EH (cell line): ENCODE measurements at regions not wholly inside any gene's neighbourhood (a gene's known extent, or its start where the extent isn't known, plus 50 kb on each side); places are given as distances from the start of the nearest gene placed in this dataset.

ENCODE experiments used
- DNase-seq: peaks from one replicate; pipeline ENCODE4 v3.0.0-alpha.2; 2015; ENCODE audit warnings: low read depth

DNA sequence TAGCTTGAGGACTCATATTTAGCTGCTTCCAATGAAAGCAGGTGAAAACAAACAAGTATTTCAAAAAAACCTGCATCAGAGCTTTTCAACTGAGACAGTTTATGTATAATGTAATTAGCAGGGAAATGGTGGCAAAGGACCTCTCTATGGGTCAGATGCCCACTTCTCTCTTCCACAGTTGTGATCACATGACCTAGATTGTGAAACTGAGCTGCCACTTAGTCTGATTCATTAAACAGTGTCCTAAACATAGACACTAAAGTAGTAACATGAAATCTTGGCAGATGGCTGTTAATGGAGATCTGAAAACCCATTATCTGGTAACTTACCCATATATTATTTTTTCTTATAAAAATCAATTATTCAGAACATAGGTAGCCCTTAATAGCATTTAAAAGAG is 663.6 kb upstream of the RIOK2 start:
- DNase-seq = no peak

DNA sequence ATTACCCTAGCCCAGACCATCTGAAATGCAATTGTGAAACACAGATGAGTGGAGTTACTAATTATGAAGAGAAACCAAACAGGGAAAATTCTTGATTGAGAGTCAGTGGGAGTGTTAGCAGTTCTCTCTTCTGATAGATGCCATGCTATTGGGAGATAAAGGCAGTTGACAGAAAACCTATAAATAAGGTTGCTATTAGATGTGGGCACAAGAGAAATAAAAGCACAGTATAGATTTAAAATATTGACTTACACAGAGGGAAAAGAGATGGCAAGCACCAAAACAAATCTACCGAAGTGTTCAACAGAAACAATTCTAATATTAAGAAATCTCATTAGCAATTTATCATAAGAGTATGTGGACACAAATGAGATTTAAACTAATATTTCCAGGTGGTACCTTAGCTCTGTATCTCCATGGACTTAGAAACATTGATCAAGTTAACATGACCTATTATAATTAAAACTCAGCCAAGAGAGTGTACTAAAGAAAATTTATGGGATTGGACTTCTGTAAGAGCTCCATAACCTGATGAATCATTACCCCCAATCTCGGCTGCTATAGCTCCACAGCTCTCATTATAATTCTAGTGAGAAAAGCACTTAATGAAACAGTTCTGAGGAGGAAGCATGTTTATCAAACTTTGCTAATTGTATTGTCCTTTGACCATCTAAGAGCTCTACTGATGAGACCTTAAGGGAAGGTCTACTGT is 665.0 kb upstream of the RIOK2 start:
- no peak for DNase-seq

DNA sequence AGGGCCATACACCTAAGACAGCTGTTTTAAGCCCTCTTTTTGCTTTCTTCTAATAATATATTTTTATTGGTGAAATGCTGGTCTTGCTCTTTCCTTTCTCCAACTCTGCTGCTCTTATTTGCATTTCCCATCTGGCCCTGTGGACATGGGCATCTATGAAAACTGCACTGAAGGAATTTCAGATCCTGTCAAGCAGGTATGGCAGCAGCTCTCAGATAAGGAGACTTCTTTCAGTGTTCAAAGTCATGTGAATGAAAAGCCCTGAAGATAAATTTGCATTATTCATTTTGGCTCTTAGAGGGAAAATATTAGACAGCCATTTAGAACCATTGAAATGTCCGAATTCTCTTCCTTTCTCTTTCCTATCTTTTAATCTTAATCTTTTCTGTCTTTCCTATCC is 668.0 kb upstream of the RIOK2 start:
- DNase-seq = no peak

DNA sequence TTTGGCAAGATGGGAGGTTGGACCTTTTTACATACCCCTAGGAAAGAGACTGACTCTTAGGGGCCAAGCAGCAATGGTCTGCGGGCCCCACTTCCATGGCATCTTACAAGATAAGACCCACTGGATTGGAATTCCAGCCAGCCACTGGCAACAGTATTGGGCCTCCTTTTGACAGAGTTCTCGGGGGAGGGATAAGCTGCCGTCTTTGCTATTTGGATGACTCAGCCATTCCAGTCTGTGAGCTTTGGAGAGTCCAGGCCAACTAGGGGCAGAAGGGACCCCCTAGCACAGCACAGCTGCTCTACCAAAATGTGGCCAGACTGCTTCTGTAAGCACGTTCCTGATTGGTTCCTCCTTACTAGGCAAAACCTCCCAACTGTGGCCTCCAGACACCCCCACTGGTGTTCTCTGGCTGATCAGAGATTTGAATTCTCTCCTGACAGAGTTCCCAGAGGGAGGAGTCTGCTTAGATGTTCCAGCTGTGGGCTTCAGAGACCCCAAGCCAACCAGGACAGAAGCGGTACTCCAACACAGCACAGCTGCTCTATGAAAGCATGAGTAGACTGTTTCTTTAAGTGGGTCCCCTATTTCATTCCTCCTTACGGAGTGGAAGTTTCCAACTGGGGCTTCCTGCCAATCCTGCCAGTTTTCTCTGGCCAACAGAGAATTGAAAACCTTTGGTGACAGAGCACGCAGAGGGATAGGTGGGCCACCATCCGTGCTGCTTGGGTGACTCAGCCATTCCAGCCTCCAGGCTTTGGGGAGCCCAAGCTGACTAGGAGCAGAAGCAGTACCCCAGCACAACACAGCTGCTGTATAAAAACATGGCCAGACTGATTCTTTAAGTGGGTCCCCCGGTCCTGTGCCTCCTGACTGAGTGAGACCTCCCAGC is 672.1 kb upstream of the RIOK2 start:
- peak; percentile 61 for DNase-seq

DNA sequence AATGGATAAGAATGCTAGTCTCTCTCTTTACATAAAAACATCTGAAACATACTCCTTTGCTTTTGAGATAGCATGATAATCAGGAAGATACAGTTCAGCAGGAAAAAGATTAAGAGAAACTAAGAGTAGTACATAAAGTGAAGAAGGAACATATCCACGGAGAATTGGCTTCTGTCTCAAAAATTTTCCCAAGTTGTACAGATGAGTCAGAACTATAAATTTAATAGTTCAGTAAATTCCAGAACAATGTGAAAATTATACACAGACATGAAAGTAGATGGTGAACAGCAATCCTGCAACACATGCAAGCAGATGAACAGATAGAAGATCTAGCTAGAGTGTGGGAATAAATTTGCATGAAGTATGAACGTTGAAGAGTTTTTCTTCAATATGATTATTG is 691.4 kb upstream of the RIOK2 start:
- peak; percentile 75 for DNase-seq

DNA sequence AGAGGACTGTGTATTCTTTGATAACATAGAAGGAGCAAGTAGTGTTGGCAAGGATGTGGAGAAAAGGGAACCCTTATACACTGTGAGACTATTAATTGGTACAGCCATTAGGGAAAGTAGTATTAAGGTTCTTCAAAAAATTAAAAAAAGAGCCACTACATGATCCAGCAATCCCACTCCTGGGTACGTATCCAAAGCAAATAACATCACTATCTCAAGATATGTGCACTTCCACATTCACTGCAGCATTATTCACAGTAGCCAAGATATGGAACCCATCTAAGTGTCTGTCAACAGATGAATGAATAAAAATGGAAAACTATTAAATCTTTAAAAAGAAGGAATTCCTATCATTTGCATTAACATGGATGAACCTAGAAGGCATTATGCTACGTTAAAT is 693.2 kb upstream of the RIOK2 start:
- no peak for DNase-seq

DNA sequence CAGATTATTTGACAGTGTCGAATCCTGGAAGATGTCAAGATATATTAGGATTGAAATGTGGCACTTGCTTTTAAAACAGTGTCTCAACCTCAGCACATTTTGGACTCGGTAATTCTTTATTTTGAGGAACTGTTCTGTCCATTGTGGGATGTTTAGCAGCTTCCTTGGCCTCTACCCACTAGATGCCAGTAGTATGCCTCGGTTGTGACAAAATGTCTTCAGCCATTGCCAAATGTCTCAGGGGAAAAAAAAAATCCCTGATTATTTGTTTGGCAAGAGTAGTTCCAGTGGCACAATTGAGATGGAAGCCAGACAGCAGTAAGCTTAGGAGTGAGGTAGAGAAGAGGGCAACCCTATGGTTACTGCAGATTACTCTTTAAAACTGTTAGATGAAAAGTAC is 694.5 kb upstream of the RIOK2 start:
- DNase-seq = peak; percentile 11

DNA sequence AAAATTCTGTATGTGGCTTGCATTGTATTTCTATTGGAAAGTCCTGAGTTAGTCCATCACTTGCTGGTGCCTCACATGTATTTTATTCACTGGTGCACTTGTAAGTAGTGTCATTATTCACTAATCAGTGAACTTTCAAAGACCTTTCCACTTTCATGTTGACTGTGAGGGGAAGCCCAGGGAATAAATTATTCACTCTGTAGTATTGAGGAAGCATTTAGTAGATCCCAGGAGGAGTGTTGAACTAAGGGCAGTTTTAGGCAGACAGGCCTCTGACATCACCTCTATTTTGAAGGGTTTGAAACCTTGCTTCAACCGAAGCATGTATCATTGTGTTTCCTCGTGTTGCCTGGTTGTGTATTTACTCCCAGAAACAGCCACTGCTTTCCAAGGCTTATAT is 705.4 kb upstream of the RIOK2 start:
- no peak for DNase-seq

DNA sequence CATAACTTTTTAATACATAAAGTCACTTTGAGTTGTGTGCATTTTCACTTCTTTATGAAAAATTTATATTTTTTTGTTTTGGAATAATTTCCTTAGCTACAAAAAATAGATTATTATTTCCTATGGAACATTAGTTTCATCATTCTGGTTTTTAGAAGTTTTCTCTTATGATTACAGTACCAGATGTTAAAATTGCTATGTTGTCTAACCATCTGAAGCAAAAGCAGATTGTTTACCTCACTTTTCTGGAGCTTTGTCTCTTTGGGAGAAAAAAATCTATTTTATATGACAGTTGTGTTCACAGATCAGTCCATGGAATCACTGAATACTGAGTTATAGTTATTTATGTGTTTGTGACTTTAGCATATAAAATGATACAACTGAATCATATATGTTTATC is 708.9 kb upstream of the RIOK2 start:
- no peak for DNase-seq

DNA sequence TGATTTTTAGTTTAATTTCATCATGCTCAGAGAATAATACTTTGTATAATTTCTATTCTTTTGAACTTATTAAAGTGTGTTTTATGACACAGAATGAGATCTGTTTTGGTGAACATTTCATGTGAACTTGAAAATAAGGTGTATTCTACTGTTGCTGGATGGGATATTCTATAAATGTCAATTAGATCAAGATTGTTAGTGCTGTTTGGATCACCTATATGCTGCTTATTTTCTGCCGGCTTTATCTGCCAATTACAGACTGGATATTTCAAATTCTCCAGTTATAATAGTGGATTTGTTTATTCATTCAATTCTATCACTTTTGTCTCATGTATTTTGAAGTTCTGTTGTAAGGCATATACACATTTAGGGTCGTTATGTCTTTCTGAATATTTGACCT is 720.7 kb upstream of the RIOK2 start:
- DNase-seq = no peak

DNA sequence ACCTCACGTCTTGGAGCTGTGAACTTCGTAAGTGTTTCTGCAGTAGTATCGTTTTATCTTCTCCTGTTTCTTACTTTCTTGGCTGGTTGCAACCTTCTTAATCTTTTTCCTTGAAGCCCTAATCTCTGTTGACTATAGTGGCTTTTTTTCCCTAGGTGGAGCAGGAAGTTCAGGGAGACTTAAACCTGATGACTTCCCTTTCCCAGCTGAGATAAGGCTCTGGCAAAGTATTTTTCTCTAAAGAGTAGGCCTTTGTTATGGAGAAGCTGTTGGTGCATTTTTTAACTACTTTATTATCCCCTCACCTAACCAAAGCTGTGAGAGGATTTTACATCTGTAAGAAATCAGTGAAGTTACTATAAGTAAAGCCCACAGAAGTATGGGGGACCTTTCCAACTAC is 723.1 kb upstream of the RIOK2 start:
- no peak for DNase-seq

DNA sequence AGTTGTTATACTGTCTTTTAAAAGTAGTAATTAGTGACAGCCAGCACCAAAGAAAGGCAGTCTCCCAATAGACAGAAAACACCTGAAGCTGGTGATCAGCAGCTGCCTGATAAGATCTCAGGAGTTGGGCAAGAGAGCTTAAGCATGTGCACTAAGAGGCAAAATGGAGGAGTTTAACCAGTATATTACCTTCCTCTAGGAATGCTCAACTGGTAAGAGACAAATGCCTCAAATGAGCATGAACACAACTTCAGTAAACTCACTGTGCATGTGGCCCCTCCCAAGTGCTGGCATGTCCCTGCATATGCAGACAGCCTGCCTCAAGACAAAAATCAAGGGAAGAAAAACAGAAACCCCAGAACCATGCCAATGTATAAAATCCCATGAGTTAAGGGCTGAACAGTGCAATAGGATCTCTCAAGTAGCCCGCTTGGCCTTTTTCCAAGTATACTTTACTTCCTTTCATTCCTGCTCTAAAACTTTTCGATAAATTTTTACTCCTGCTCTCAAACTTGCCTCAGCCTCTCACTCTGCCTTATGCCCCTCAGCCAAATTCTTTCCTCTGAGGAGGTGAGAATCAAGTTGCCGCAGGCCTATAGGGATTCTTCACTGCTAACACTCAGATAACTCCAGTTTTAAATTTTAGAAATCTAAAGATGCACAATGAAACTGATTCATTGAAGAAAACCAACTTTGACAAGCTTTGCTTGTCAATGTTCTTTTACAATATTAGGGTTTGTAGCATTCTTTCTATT is 724.8 kb upstream of the RIOK2 start:
- no peak for DNase-seq

DNA sequence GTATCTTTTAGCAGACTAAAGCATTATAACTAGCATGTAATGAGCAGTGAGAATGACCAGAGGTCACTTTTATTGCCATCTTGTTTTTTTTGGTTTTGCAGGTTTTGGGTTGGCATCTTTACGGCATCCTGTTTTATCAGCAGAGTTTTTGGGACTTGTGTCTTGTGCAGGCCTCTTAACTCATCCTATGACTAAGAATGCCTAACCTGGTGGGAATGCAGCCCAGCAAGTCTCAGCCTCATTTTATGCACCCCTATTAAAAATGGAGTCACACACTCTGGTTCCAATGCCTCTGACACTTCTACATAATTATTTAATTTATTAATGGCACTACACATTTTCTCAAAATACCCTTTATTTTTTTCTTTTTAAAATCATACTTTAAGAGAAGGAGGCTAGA is 726.5 kb upstream of the RIOK2 start:
- peak; percentile 11 for DNase-seq

DNA sequence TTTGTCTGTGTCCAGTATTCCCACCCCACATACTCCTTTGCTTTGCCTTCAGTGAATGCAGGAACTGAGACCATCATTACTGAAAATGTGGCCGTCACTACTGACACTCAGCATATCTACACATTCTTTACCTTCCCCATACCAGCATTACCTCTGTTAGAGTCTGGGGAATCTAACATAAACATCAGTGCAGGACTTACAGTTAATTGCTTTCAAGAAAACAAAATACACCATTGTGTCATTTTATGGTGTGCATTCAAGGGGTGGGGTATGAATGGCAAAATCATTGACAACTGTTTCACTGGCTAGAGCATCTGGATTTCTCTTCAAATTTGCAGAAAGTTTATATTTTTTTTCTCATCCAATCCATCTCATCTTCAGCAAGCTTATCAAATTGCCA is 731.4 kb upstream of the RIOK2 start:
- no peak for DNase-seq

DNA sequence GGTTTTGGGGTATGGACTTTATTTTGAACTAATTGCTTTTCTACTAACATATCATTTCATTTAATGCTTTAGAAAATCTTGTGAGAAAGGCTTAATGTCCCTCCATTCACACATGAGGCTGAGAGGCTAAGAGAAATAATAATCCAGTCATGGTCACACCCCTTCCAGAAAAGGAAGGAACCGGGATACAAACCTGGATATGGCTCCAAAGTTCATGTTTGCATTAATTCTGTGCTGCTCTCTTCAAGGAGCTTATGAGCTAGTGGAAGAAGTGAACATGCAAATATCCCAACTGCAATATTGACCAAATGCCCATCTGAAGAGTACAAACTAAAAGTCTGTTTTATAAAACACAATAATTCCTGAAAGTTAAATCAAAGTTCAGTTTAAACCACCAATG is 732.1 kb upstream of the RIOK2 start:
- no peak for DNase-seq

DNA sequence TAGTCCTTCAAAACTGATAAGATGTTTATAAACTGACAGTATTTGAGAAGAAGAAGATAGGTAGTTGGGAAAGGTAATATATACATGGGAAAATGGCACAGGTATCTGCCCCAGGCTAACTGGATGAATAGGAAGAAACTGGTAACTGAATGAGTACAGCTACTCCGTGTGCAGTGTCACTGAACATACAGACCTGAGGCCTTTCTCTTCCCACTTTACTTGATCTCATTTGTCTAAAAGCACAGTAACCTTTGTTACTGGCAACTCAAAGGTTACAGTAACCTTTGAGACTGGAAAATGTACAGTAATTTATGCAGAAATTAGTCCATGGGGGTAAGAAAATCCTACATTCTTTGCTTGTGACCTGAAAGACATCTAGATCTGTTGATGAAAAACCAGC is 735.0 kb upstream of the RIOK2 start:
- no peak for DNase-seq

DNA sequence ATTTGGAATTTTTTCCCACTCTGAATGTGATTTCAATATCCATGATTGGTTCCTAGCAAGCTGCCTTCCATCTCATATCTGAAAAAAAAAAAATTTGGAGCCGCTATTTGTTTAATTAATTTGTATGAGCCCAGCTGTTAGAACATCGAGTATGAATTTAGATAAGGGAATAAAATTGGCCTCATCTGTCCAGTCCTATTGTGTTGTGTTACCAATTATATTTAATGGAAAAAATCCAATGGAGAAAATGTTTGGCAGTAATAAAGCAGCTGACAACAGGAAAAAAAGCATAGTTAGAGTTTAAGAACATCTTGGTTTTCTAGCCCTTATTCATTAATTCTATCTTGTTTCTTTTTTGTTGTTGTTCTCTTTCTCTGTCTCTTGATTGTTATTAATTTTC is 735.6 kb upstream of the RIOK2 start:
- DNase-seq = no peak

DNA sequence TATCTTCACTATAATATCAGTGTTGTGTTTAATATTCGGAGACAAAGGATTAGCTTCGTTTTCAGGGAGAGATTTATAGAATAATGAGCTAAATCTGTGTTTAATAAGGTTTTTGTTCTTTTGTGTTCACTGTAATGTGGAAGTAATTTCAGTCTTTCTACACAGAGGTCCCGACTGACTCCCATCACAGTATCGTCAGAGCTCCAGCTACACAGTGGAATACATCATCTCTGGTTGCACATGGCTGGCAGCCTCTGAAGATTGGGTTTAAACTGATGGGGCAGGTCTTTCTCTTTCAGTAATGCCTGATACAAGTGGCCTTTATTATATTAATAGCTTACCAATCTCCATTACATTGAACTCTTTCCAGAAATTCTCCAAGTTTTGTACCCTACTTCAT is 736.7 kb upstream of the RIOK2 start:
- no peak for DNase-seq

DNA sequence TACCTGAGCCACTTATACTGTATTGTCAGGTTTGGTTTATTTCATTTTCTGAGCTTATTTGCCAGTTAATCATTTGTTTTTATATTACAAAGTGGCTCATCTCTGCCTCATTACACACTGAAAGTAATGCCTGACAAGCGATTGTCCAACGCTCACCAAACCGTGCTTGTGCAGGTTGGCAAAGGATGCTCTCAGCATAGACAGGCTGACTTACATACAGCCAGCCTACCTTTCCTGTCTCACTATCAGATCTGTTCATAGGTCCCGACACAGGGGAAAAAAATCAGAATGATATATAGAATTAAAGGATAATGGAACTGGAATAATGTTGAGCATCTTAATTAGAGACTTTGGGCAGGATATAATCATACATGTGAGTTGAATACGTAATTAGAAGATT is 739.7 kb upstream of the RIOK2 start:
- no peak for DNase-seq

DNA sequence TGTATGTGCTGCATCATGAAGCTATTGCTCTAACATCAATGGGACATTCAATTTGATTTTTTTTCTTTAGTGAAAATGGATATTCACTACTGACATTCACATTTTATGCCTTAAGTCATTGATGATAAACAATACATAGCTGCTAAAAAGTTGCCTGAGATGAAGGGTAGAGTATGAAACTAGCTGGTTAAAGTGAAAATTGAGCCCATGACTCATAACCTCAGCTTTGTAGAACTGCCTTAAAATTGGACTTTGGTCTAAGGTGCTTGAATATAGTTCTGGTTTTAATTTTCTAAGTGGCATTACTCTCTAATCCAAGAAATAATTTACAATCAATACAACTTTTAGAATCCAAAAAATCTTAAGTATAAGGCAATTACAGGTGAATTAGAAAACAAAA is 740.4 kb upstream of the RIOK2 start:
- DNase-seq = no peak

DNA sequence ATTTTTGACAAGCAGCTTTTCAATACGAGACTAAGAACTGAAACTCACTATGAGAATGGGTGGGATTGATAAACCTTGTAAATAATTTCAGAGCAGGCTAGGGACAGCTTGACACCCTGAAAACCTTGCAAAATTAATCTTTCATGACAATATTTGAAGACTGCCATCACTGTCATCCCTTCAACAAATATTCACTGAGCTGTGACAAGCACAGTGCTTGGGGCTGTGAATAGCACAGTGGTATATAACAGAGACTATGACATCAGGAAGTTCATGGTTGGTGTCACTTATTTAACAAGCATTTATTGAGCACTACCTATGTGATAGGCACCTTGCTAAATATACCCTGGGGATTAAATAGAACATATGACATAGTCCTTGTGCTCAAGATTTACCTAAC is 741.0 kb upstream of the RIOK2 start:
- DNase-seq = no peak

DNA sequence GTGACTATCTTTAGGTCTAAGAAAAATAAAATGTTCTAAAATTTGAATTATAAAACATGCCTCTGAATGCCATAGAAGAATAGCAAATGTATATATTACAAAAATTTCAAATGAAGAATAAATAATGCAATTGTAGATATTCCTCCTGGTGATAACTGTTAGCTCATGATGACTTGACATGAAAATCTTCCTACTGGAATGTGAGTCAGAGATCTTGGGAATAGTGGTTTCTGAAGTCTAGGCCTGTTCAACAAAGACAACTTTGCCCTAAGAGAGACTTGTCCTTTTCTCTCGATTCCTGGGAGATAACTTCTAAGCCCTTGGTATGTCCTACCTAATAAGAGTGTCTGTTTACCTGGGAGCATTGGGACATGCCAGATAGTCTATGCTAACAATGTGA is 746.3 kb upstream of the RIOK2 start:
- peak; percentile 18 for DNase-seq

DNA sequence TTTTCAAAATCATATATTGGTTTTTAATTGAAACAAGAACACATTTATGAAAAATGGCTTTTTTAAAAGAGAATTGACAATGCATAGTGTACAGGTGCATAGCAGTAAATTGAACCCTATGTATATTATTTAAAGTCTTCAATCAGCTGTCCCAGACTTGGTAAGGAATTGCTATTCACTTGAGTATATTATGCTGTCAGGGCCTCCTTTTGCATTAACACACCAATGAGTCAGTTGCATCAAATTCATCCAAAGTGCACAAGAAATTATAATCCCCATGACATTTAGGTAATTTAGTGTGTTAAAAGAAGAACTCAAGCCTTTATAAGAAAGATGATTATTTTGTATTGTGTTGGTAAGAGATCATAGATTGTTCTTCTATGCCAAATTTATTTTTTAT is 748.8 kb upstream of the RIOK2 start:
- no peak for DNase-seq
